HG03060 (cell line): ENCODE measurements at regions not wholly inside any gene's neighbourhood (a gene's known extent, or its start where the extent isn't known, plus 50 kb on each side); places are given as distances from the start of the nearest gene placed in this dataset.
"Not testable (repeated sequence)": the region's sequence is repeated elsewhere in the genome, so short reads cannot be mapped to it uniquely, and the experiment has no call there.

Experiments
- ATAC-seq: cut with Tn5 transposase; IDR thresholded peaks from one replicate; pipeline ENCODE4 v1.9.1; 2021; ENCODE audit warnings: low read depth, moderate number of reproducible peaks; ENCODE audit not compliant: unreplicated experiment

GRCh38 chr5:1731855-1732237 is 67.8 kb downstream of the MRPL36 start:
- ATAC-seq: not testable (repeated sequence)

GRCh38 chr5:1731091-1731639 is 68.5 kb downstream of the MRPL36 start:
- no peak for ATAC-seq

- ATAC-seq: no peak
Measured at GRCh38 chr5:1730487-1730847, 69.2 kb downstream of the MRPL36 start.

GRCh38 chr5:1729641-1730486 is 69.8 kb downstream of the MRPL36 start:
- ATAC-seq: no peak

- no peak for ATAC-seq
Measured at GRCh38 chr5:1728846-1729245, 70.8 kb downstream of the MRPL36 start.

GRCh38 chr5:1727571-1727970 is 72.1 kb downstream of the MRPL36 start:
- ATAC-seq: no peak

GRCh38 chr5:1726956-1727355 is 72.7 kb downstream of the MRPL36 start:
- ATAC-seq: no peak

GRCh38 chr5:1726469-1726865 is 73.2 kb downstream of the MRPL36 start:
- no peak for ATAC-seq

GRCh38 chr5:1725641-1726468 is 73.8 kb downstream of the MRPL36 start:
- ATAC-seq: no peak

GRCh38 chr5:1724822-1725602 is 74.6 kb downstream of the MRPL36 start:
- ATAC-seq: no peak

- no peak for ATAC-seq
Measured at GRCh38 chr5:1723957-1724821, 75.4 kb downstream of the MRPL36 start.

GRCh38 chr5:1723476-1723875 is 76.2 kb downstream of the MRPL36 start:
- no peak for ATAC-seq

GRCh38 chr5:1722877-1723276 is 76.8 kb downstream of the MRPL36 start:
- ATAC-seq: no peak

- no peak for ATAC-seq
Measured at GRCh38 chr5:1720396-1721110, 79.1 kb downstream of the MRPL36 start.

GRCh38 chr5:1719860-1720259 is 79.8 kb downstream of the MRPL36 start:
- no peak for ATAC-seq

- ATAC-seq: no peak
Measured at GRCh38 chr5:1718669-1719068, 81.0 kb downstream of the MRPL36 start.

- not testable (repeated sequence) for ATAC-seq
Measured at GRCh38 chr5:1710091-1710490, 89.5 kb downstream of the MRPL36 start.

GRCh38 chr5:1709171-1709803 is 90.3 kb downstream of the MRPL36 start:
- ATAC-seq: peak; percentile 65
